ENCODE measurements at regions not wholly inside any gene's neighbourhood (a gene's known extent, or its start where the extent isn't known, plus 50 kb on each side); places are given as distances from the start of the nearest gene placed in this dataset.

- TF ChIP-seq POLR2AphosphoS5 (IDR thresholded peaks at IDR 0.05; ENCODE audit: low read depth, low read length), result no peak
- TF ChIP-seq, protein P1, sequence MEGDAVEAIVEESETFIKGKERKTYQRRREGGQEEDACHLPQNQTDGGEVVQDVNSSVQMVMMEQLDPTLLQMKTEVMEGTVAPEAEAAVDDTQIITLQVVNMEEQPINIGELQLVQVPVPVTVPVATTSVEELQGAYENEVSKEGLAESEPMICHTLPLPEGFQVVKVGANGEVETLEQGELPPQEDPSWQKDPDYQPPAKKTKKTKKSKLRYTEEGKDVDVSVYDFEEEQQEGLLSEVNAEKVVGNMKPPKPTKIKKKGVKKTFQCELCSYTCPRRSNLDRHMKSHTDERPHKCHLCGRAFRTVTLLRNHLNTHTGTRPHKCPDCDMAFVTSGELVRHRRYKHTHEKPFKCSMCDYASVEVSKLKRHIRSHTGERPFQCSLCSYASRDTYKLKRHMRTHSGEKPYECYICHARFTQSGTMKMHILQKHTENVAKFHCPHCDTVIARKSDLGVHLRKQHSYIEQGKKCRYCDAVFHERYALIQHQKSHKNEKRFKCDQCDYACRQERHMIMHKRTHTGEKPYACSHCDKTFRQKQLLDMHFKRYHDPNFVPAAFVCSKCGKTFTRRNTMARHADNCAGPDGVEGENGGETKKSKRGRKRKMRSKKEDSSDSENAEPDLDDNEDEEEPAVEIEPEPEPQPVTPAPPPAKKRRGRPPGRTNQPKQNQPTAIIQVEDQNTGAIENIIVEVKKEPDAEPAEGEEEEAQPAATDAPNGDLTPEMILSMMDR (IDR thresholded peaks at IDR 0.05), result no peak
- no peak for TF ChIP-seq TCF7L2 (IDR thresholded peaks at IDR 0.05; ENCODE audit: low read depth, low read length)
Measured at GRCh38 chr6:137777687-137778075, 89.4 kb upstream of the TNFAIP3 start.

All from Panc1 (cell line).